OCI-LY3 (cell line): ENCODE measurements at regions not wholly inside any gene's neighbourhood (a gene's known extent, or its start where the extent isn't known, plus 50 kb on each side); places are given as distances from the start of the nearest gene placed in this dataset.

Experiments
- CTCF ChIP-seq: fragments of 200-600, 300-600 bp; sonication (generic); IDR thresholded peaks from 2 replicates; pipeline ENCODE4 v1.5.1; 2014; ENCODE audit warnings: antibody characterized with exemption, low read length, low read depth
- EZH2phosphoT487 ChIP-seq: fragments of 200-600 bp; shearing (Covaris generic); IDR thresholded peaks from 2 replicates; pipeline ENCODE4 v1.6.1; 2018; ENCODE audit warnings: antibody characterized with exemption, mixed run types, low read depth

- TF ChIP-seq CTCF (no peak), EZH2phosphoT487 (no peak)
Measured at GRCh38 chr4:181138116-181138515, 1105.1 kb upstream of the TENM3 start.
